Fibroblast of mammary gland (primary cell): ENCODE measurements at regions not wholly inside any gene's neighbourhood (a gene's known extent, or its start where the extent isn't known, plus 50 kb on each side); places are given as distances from the start of the nearest gene placed in this dataset.
"Not testable (repeated sequence)": the region's sequence is repeated elsewhere in the genome, so short reads cannot be mapped to it uniquely, and the experiment has no call there.

Experiments
- DNase-seq: peaks from one replicate; pipeline ENCODE4 v3.0.0-alpha.2; 2010; ENCODE audit warnings: low read depth
- H3K4me3 ChIP-seq: 2 replicates; pipeline ENCODE4 v1.5.1; 2011; ENCODE audit warnings: low read depth, mild to moderate bottlenecking, low read length, moderate library complexity; ENCODE audit not compliant: control insufficient read depth
- TF ChIP-seq, protein P1 (sequence below): conservative IDR thresholded peaks from 2 replicates; pipeline ENCODE4 v1.5.1; 2011; ENCODE audit warnings: low read depth, low read length, inconsistent platforms; ENCODE audit not compliant: control insufficient read depth, insufficient read depth

GRCh38 chr10:53387562-53387961, 615.0 kb upstream of the MBL2 start:
- H3K4me3 ChIP-seq, result no peak overlapping the region
- DNase-seq, result no peak
- TF ChIP-seq, protein P1, sequence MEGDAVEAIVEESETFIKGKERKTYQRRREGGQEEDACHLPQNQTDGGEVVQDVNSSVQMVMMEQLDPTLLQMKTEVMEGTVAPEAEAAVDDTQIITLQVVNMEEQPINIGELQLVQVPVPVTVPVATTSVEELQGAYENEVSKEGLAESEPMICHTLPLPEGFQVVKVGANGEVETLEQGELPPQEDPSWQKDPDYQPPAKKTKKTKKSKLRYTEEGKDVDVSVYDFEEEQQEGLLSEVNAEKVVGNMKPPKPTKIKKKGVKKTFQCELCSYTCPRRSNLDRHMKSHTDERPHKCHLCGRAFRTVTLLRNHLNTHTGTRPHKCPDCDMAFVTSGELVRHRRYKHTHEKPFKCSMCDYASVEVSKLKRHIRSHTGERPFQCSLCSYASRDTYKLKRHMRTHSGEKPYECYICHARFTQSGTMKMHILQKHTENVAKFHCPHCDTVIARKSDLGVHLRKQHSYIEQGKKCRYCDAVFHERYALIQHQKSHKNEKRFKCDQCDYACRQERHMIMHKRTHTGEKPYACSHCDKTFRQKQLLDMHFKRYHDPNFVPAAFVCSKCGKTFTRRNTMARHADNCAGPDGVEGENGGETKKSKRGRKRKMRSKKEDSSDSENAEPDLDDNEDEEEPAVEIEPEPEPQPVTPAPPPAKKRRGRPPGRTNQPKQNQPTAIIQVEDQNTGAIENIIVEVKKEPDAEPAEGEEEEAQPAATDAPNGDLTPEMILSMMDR, result no peak

GRCh38 chr10:53382543-53382942, 610.0 kb upstream of the MBL2 start:
- DNase-seq, result no peak
- no peak overlapping the region for H3K4me3 ChIP-seq
- TF ChIP-seq, protein P1, result no peak

DNA sequence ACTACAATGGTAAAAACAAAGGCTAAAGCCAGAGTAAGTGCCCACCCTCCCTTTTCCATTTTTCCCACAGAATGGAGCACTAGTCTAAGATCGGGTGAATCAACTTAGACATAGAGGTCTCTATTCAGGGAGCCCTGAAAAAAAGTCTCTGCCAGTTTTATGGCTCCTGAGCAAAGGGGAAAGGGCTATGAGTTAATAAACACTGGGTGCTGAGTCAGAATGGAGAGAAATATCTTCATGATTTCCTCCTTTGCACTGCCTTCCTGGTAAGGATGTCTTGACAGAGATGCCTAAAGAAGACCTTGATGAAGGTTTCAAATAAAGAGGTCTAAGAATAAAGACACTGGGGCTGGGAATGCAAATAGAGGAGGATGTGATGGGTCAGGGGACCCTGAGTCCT, 607.4 kb upstream of the MBL2 start:
- no peak overlapping the region for H3K4me3 ChIP-seq
- TF ChIP-seq, protein P1, result no peak
- no peak for DNase-seq

DNA sequence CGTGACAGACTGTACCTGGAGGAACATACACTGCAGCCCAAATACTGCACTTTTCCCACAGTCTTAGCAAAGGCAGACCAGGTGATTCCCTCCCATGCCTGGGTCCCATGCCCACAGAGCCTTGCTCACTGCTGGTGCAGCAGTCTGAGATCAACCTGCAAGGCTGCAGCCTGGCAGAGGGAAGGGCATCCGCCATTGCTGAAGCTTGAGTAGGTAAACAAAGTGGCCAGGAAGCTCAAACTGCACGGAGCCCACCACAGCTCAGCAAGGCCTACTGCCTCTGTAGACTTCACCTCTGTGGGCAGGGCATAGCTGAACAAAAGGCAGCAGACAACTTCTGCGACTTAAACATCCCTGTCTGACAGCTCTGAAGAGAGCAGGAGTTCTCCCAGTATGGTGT, 597.8 kb upstream of the MBL2 start:
- H3K4me3 ChIP-seq, result no peak overlapping the region
- TF ChIP-seq, protein P1, result no peak
- no peak for DNase-seq

DNA sequence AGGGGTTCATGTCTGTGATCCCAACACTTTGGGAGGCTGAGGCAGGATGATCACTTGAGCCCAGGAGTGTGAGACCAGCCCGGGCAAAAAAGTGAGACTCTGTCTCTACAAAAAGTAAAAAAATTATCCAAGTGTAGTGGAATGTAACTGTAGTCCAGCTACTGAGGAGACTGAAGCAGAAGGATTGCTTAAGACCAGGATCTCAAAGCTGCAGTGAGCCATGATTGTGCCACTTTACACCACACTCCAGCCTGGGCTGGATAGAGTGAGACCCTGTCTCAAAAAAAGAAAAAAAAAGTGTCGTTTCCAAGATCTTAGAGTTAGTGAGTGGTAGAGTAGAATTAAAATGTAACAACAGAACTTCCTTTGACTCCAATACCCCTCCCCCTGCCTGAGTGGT, 589.4 kb upstream of the MBL2 start:
- no peak overlapping the region for H3K4me3 ChIP-seq
- TF ChIP-seq, protein P1, result no peak
- DNase-seq, result no peak

DNA sequence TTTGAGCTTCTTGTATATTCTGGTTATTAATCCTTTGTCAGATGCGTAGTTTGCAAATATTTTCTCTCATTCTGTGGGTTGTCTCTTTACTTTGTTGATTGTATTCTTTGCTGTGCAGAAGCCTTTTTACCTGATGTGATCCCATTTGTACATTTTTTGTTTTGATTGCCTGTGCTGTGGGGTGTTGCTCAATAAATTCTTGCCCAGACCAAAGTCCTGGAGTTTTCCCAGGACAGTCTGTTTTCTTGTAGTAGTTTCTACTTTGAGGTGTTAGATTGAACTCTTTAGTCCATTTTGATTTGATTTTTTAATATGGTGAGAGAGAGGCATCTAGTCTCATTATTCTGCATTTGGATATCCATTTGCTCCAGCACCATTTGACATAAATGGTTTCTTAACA, 588.7 kb upstream of the MBL2 start:
- H3K4me3 ChIP-seq, result no peak overlapping the region
- no peak for DNase-seq
- TF ChIP-seq, protein P1, result no peak

DNA sequence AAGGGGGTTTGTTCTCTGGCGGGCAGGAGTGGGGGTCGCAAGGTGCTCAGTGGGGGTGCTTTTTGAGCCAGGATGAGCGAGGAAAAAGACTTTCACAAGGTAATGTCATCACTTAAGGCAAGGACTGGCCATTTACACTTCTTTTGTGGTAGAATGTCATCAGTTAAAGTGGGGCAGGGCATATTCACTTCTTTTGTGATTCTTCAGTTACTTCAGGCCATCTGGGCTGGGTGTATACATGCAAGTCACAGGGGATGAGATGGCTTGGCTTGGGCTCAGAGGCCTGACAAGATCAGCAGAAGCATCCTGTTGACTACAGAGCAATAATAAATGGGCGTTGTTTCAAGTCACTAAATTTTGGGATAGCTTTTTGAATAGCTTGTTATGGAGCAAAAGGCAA, 586.4 kb upstream of the MBL2 start:
- not testable (repeated sequence) for DNase-seq, H3K4me3 ChIP-seq
